ENCODE measurements at regions not wholly inside any gene's neighbourhood (a gene's known extent, or its start where the extent isn't known, plus 50 kb on each side); places are given as distances from the start of the nearest gene placed in this dataset.

GRCh38 chr2:6336752-6337471, 528.8 kb downstream of the CMPK2 start:
- TF ChIP-seq CTCF (IDR thresholded peaks at IDR 0.05; ENCODE audit: poor library complexity, severe bottlenecking): no peak
- TF ChIP-seq EZH2 (IDR thresholded peaks at IDR 0.05; ENCODE audit: borderline replicate concordance, insufficient read depth, low read length, poor library complexity, severe bottlenecking): no peak
- no peak for TF ChIP-seq EP300 (conservative IDR thresholded peaks at IDR 0.05; ENCODE audit: poor library complexity, severe bottlenecking)
- no peak for TF ChIP-seq TAF1 (IDR thresholded peaks at IDR 0.05; ENCODE audit: low read depth)
- TF ChIP-seq POLR2AphosphoS5 (IDR thresholded peaks at IDR 0.05): no peak

All from neural cell (in vitro differentiated cells).